ENCODE measurements at regions not wholly inside any gene's neighbourhood (a gene's known extent, or its start where the extent isn't known, plus 50 kb on each side); places are given as distances from the start of the nearest gene placed in this dataset.

- no CpG with 5 or more reads among the region's 4 CpGs for WGBS (ENCODE audit: insufficient coverage, insufficient read length)
- H3K4me3 ChIP-seq (ENCODE audit: low read length), result no peak overlapping the region
- no peak overlapping the region for H3K27ac ChIP-seq (ENCODE audit: low read length)
- no peaks in the 10 kb centered on the region for H3K36me3 ChIP-seq (ENCODE audit: control insufficient read depth, insufficient read depth, low read length)
- no peak for DNase-seq (ENCODE audit: low read depth, low spot score)
- H3K4me1 ChIP-seq (ENCODE audit: control insufficient read depth, insufficient read depth, low read length), result 0 out of 2 replicates have a peak, but pooled peaks cover 1% of the 10 kb centered on the region
- no peaks in the 10 kb centered on the region for H3K27me3 ChIP-seq (ENCODE audit: control insufficient read depth, insufficient read depth, low read length)
- H3K9me3 ChIP-seq (ENCODE audit: control insufficient read depth, insufficient read depth, low read length), result no peaks in the 10 kb centered on the region
Measured at GRCh38 chr1:216896146-216896545, 172.9 kb upstream of the ESRRG start.

- Histone ChIP-seq H3K9me3 (ENCODE audit: control insufficient read depth, insufficient read depth, low read length) (no peaks in the 10 kb centered on the region), H3K4me1 (ENCODE audit: control insufficient read depth, insufficient read depth, low read length) (0 out of 2 replicates have a peak, but pooled peaks cover 1% of the 10 kb centered on the region), H3K27ac (ENCODE audit: low read length) (no peak overlapping the region), H3K4me3 (ENCODE audit: low read length) (no peak overlapping the region), H3K27me3 (ENCODE audit: control insufficient read depth, insufficient read depth, low read length) (no peaks in the 10 kb centered on the region), H3K36me3 (ENCODE audit: control insufficient read depth, insufficient read depth, low read length) (no peaks in the 10 kb centered on the region)
- WGBS (ENCODE audit: insufficient coverage, insufficient read length), result no CpG with 5 or more reads among the region's 5 CpGs
- no peak for DNase-seq (ENCODE audit: low read depth, low spot score)
Measured at GRCh38 chr1:216894494-216894893, 171.3 kb upstream of the ESRRG start.

GRCh38 chr1:216892581-216893160 lies 169.4 kb upstream of the ESRRG start:
- Histone ChIP-seq H3K27me3 (ENCODE audit: control insufficient read depth, insufficient read depth, low read length) (no peaks in the 10 kb centered on the region), H3K9me3 (ENCODE audit: control insufficient read depth, insufficient read depth, low read length) (no peaks in the 10 kb centered on the region), H3K27ac (ENCODE audit: low read length) (no peak overlapping the region), H3K36me3 (ENCODE audit: control insufficient read depth, insufficient read depth, low read length) (no peaks in the 10 kb centered on the region), H3K4me3 (ENCODE audit: low read length) (no peak overlapping the region), H3K4me1 (ENCODE audit: control insufficient read depth, insufficient read depth, low read length) (0 out of 2 replicates have a peak, but pooled peaks cover 1% of the 10 kb centered on the region)
- WGBS (ENCODE audit: insufficient coverage, insufficient read length), result no CpG with 5 or more reads among the region's 10 CpGs
- DNase-seq (ENCODE audit: low read depth, low spot score), result no peak

- Histone ChIP-seq H3K36me3 (ENCODE audit: control insufficient read depth, insufficient read depth, low read length) (no peaks in the 10 kb centered on the region), H3K27ac (ENCODE audit: low read length) (no peak overlapping the region), H3K27me3 (ENCODE audit: control insufficient read depth, insufficient read depth, low read length) (no peaks in the 10 kb centered on the region), H3K4me3 (ENCODE audit: low read length) (no peak overlapping the region), H3K4me1 (ENCODE audit: control insufficient read depth, insufficient read depth, low read length) (0 out of 2 replicates have a peak, but pooled peaks cover 1% of the 10 kb centered on the region), H3K9me3 (ENCODE audit: control insufficient read depth, insufficient read depth, low read length) (no peaks in the 10 kb centered on the region)
- DNase-seq (ENCODE audit: low read depth, low spot score), result no peak
- WGBS (ENCODE audit: insufficient coverage, insufficient read length), result 100% methylated on average over 1 of the region's 7 CpGs
Measured at GRCh38 chr1:216890871-216891270, 167.6 kb upstream of the ESRRG start.

GRCh38 chr1:216888731-216889130 lies 165.5 kb upstream of the ESRRG start:
- no CpG with 5 or more reads among the region's 5 CpGs for WGBS (ENCODE audit: insufficient coverage, insufficient read length)
- H3K4me1 ChIP-seq (ENCODE audit: control insufficient read depth, insufficient read depth, low read length), result 0 out of 2 replicates have a peak, but pooled peaks cover 1% of the 10 kb centered on the region
- no peaks in the 10 kb centered on the region for H3K27me3 ChIP-seq (ENCODE audit: control insufficient read depth, insufficient read depth, low read length)
- H3K27ac ChIP-seq (ENCODE audit: low read length), result no peak overlapping the region
- H3K36me3 ChIP-seq (ENCODE audit: control insufficient read depth, insufficient read depth, low read length), result no peaks in the 10 kb centered on the region
- no peaks in the 10 kb centered on the region for H3K9me3 ChIP-seq (ENCODE audit: control insufficient read depth, insufficient read depth, low read length)
- H3K4me3 ChIP-seq (ENCODE audit: low read length), result no peak overlapping the region
- no peak for DNase-seq (ENCODE audit: low read depth, low spot score)

- no peaks in the 10 kb centered on the region for H3K27me3 ChIP-seq (ENCODE audit: control insufficient read depth, insufficient read depth, low read length)
- no peak for DNase-seq (ENCODE audit: low read depth, low spot score)
- no peaks in the 10 kb centered on the region for H3K36me3 ChIP-seq (ENCODE audit: control insufficient read depth, insufficient read depth, low read length)
- H3K27ac ChIP-seq (ENCODE audit: low read length), result no peak overlapping the region
- no peaks in the 10 kb centered on the region for H3K9me3 ChIP-seq (ENCODE audit: control insufficient read depth, insufficient read depth, low read length)
- 0 out of 2 replicates have a peak, but pooled peaks cover 1% of the 10 kb centered on the region for H3K4me1 ChIP-seq (ENCODE audit: control insufficient read depth, insufficient read depth, low read length)
- no CpG with 5 or more reads among the region's 4 CpGs for WGBS (ENCODE audit: insufficient coverage, insufficient read length)
- no peak overlapping the region for H3K4me3 ChIP-seq (ENCODE audit: low read length)
Measured at GRCh38 chr1:216887032-216887431, 163.8 kb upstream of the ESRRG start.

GRCh38 chr1:216884614-216885229 lies 161.5 kb upstream of the ESRRG start:
- no peaks in the 10 kb centered on the region for H3K4me1 ChIP-seq (ENCODE audit: control insufficient read depth, insufficient read depth, low read length)
- H3K36me3 ChIP-seq (ENCODE audit: control insufficient read depth, insufficient read depth, low read length), result no peaks in the 10 kb centered on the region
- no peak overlapping the region for H3K4me3 ChIP-seq (ENCODE audit: low read length)
- WGBS (ENCODE audit: insufficient coverage, insufficient read length), result no CpG with 5 or more reads among the region's 2 CpGs
- H3K27me3 ChIP-seq (ENCODE audit: control insufficient read depth, insufficient read depth, low read length), result no peaks in the 10 kb centered on the region
- H3K9me3 ChIP-seq (ENCODE audit: control insufficient read depth, insufficient read depth, low read length), result no peaks in the 10 kb centered on the region
- H3K27ac ChIP-seq (ENCODE audit: low read length), result no peak overlapping the region
- no peak for DNase-seq (ENCODE audit: low read depth, low spot score)

GRCh38 chr1:216883518-216883917 lies 160.3 kb upstream of the ESRRG start:
- Histone ChIP-seq H3K36me3 (ENCODE audit: control insufficient read depth, insufficient read depth, low read length) (no peaks in the 10 kb centered on the region), H3K9me3 (ENCODE audit: control insufficient read depth, insufficient read depth, low read length) (no peaks in the 10 kb centered on the region), H3K4me1 (ENCODE audit: control insufficient read depth, insufficient read depth, low read length) (no peaks in the 10 kb centered on the region), H3K27ac (ENCODE audit: low read length) (no peak overlapping the region), H3K27me3 (ENCODE audit: control insufficient read depth, insufficient read depth, low read length) (no peaks in the 10 kb centered on the region), H3K4me3 (ENCODE audit: low read length) (no peak overlapping the region)
- no CpG with 5 or more reads among the region's 2 CpGs for WGBS (ENCODE audit: insufficient coverage, insufficient read length)
- DNase-seq (ENCODE audit: low read depth, low spot score), result no peak

- Histone ChIP-seq H3K4me3 (ENCODE audit: low read length) (no peak overlapping the region), H3K36me3 (ENCODE audit: control insufficient read depth, insufficient read depth, low read length) (no peaks in the 10 kb centered on the region), H3K9me3 (ENCODE audit: control insufficient read depth, insufficient read depth, low read length) (no peaks in the 10 kb centered on the region), H3K27me3 (ENCODE audit: control insufficient read depth, insufficient read depth, low read length) (no peaks in the 10 kb centered on the region), H3K27ac (ENCODE audit: low read length) (no peak overlapping the region), H3K4me1 (ENCODE audit: control insufficient read depth, insufficient read depth, low read length) (no peaks in the 10 kb centered on the region)
- WGBS (ENCODE audit: insufficient coverage, insufficient read length), result no CpG with 5 or more reads among the region's 2 CpGs
- no peak for DNase-seq (ENCODE audit: low read depth, low spot score)
Measured at GRCh38 chr1:216881695-216882094, 158.5 kb upstream of the ESRRG start.

GRCh38 chr1:216866714-216867113 lies 143.5 kb upstream of the ESRRG start:
- H3K27me3 ChIP-seq (ENCODE audit: control insufficient read depth, insufficient read depth, low read length), result no peaks in the 10 kb centered on the region
- no CpG with 5 or more reads among the region's 2 CpGs for whole genome bisulfite sequencing (ENCODE audit: insufficient coverage, insufficient read length)

GRCh38 chr1:216855810-216856209 lies 132.6 kb upstream of the ESRRG start:
- H3K4me1 ChIP-seq (ENCODE audit: control insufficient read depth, insufficient read depth, low read length), result peaks cover 2% of the 10 kb centered on the region; the same call in 1 of the 2 replicates
- H3K27ac ChIP-seq (ENCODE audit: low read length), result no peak overlapping the region
- H3K4me3 ChIP-seq (ENCODE audit: low read length), result no peak overlapping the region
- no CpG with 5 or more reads among the region's 3 CpGs for WGBS (ENCODE audit: insufficient coverage, insufficient read length)
- H3K27me3 ChIP-seq (ENCODE audit: control insufficient read depth, insufficient read depth, low read length), result no peaks in the 10 kb centered on the region
- H3K9me3 ChIP-seq (ENCODE audit: control insufficient read depth, insufficient read depth, low read length), result no peaks in the 10 kb centered on the region
- H3K36me3 ChIP-seq (ENCODE audit: control insufficient read depth, insufficient read depth, low read length), result no peaks in the 10 kb centered on the region
- DNase-seq (ENCODE audit: low read depth, low spot score), result no peak

More at GRCh38 chr1:216866714-216867113, 143.5 kb upstream of the ESRRG start:
- Histone ChIP-seq H3K4me1 (ENCODE audit: control insufficient read depth, insufficient read depth, low read length) (no peaks in the 10 kb centered on the region), H3K36me3 (ENCODE audit: control insufficient read depth, insufficient read depth, low read length) (no peaks in the 10 kb centered on the region), H3K27ac (ENCODE audit: low read length) (no peak overlapping the region), H3K9me3 (ENCODE audit: control insufficient read depth, insufficient read depth, low read length) (no peaks in the 10 kb centered on the region), H3K4me3 (ENCODE audit: low read length) (no peak overlapping the region)
- DNase-seq (ENCODE audit: low read depth, low spot score), result no peak

Measured in iPS DF 6.9 (cell line).